ENCODE measurements at regions not wholly inside any gene's neighbourhood (a gene's known extent, or its start where the extent isn't known, plus 50 kb on each side); places are given as distances from the start of the nearest gene placed in this dataset.

DNA sequence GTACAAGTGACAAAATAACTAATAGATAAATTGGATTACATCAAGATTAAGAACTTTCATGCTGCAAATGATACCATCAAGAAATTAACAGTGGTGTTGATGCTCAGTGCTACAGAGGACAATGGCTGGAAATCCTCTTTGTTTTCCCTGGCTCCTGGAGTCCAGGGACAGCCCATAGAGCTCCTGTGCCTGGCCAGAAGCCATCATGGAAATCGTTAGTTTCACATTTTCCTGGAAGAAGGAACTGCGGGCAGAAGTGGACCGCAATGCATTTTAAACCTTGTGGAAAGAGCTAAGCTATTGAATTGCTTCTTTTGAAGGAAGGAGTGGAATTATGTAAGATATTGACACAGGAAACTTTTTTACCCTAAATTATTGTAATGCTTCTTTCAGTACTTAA lies 276.0 kb downstream of the GJA1 start:
- TF ChIP-seq, protein P1, sequence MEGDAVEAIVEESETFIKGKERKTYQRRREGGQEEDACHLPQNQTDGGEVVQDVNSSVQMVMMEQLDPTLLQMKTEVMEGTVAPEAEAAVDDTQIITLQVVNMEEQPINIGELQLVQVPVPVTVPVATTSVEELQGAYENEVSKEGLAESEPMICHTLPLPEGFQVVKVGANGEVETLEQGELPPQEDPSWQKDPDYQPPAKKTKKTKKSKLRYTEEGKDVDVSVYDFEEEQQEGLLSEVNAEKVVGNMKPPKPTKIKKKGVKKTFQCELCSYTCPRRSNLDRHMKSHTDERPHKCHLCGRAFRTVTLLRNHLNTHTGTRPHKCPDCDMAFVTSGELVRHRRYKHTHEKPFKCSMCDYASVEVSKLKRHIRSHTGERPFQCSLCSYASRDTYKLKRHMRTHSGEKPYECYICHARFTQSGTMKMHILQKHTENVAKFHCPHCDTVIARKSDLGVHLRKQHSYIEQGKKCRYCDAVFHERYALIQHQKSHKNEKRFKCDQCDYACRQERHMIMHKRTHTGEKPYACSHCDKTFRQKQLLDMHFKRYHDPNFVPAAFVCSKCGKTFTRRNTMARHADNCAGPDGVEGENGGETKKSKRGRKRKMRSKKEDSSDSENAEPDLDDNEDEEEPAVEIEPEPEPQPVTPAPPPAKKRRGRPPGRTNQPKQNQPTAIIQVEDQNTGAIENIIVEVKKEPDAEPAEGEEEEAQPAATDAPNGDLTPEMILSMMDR (IDR thresholded peaks at IDR 0.05; ENCODE audit: poor library complexity, severe bottlenecking): no peak
- TF ChIP-seq, protein P2, sequence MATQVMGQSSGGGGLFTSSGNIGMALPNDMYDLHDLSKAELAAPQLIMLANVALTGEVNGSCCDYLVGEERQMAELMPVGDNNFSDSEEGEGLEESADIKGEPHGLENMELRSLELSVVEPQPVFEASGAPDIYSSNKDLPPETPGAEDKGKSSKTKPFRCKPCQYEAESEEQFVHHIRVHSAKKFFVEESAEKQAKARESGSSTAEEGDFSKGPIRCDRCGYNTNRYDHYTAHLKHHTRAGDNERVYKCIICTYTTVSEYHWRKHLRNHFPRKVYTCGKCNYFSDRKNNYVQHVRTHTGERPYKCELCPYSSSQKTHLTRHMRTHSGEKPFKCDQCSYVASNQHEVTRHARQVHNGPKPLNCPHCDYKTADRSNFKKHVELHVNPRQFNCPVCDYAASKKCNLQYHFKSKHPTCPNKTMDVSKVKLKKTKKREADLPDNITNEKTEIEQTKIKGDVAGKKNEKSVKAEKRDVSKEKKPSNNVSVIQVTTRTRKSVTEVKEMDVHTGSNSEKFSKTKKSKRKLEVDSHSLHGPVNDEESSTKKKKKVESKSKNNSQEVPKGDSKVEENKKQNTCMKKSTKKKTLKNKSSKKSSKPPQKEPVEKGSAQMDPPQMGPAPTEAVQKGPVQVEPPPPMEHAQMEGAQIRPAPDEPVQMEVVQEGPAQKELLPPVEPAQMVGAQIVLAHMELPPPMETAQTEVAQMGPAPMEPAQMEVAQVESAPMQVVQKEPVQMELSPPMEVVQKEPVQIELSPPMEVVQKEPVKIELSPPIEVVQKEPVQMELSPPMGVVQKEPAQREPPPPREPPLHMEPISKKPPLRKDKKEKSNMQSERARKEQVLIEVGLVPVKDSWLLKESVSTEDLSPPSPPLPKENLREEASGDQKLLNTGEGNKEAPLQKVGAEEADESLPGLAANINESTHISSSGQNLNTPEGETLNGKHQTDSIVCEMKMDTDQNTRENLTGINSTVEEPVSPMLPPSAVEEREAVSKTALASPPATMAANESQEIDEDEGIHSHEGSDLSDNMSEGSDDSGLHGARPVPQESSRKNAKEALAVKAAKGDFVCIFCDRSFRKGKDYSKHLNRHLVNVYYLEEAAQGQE (IDR thresholded peaks at IDR 0.05; ENCODE audit: borderline replicate concordance): no peak
- TF ChIP-seq SMC3 (conservative IDR thresholded peaks at IDR 0.05; ENCODE audit: poor library complexity) (no peak), POLR2AphosphoS5 (IDR thresholded peaks at IDR 0.05) (no peak), RAD21 (conservative IDR thresholded peaks at IDR 0.05) (no peak), EP300 (conservative IDR thresholded peaks at IDR 0.05; ENCODE audit: poor library complexity, severe bottlenecking) (no peak), MXI1 (conservative IDR thresholded peaks at IDR 0.05; ENCODE audit: poor library complexity, severe bottlenecking) (no peak)
